Peyer's patch (tissue), 4 donors: ENCODE measurements at regions not wholly inside any gene's neighbourhood (a gene's known extent, or its start where the extent isn't known, plus 50 kb on each side); places are given as distances from the start of the nearest gene placed in this dataset.

ENCODE experiments used
- CTCF ChIP-seq, 6 experiments: fragments of 450-650 bp in 4 of 6; fragments of 200-600 bp in 2 of 6; sonication (generic) in 1 of 6; IDR thresholded peaks; one replicate each; pipeline ENCODE4 v1.5.1; 2017 to 2019; ENCODE audit warnings: antibody characterized with exemption in 6 of 6, mild to moderate bottlenecking in 3 of 6, moderate library complexity in 1 of 6
- POLR2A ChIP-seq, 2 donors: fragments of 450-650 bp; IDR thresholded peaks; one replicate each; pipeline ENCODE4 v1.5.1; 2017; ENCODE audit warnings: antibody characterized with exemption in 2 of 2, mild to moderate bottlenecking in 2 of 2, moderate library complexity in 2 of 2

GRCh38 chr13:104769545-104769944 is 1703.3 kb upstream of the SLC10A2 start:
- no peak for TF ChIP-seq CTCF (IDR thresholded peaks at IDR 0.05)
- TF ChIP-seq POLR2A (IDR thresholded peaks at IDR 0.05), result no peak
